NCI-H2081 treated with DMSO at 0.1 percent for 48 hours (cell line): ENCODE measurements at regions not wholly inside any gene's neighbourhood (a gene's known extent, or its start where the extent isn't known, plus 50 kb on each side); places are given as distances from the start of the nearest gene placed in this dataset.
"Not testable (repeated sequence)": the region's sequence is repeated elsewhere in the genome, so short reads cannot be mapped to it uniquely, and the experiment has no call there.

ENCODE experiments used
- DNase-seq: peaks from one replicate; lab custom pipeline; 2025; lab: John Stamatoyannopoulos, UW

DNA sequence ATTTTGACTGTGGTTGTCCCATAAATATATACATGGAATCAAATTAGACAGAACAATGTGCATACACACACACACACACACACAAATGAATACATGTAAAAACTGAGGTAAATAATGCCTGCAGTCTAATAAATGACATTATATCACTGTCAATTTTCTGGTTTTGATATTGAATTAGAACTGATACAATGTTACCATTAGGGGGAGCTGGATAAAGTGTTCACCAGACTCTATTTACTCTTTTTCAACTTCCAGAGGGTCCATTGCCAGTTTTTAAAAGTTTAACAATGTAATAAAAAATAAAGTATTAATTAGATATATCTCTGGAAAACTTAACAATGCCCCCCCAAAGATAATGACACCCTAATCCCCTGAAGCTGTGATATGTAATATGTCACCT, 1666.8 kb upstream of the TMEFF2 start:
- no peak for DNase-seq

DNA sequence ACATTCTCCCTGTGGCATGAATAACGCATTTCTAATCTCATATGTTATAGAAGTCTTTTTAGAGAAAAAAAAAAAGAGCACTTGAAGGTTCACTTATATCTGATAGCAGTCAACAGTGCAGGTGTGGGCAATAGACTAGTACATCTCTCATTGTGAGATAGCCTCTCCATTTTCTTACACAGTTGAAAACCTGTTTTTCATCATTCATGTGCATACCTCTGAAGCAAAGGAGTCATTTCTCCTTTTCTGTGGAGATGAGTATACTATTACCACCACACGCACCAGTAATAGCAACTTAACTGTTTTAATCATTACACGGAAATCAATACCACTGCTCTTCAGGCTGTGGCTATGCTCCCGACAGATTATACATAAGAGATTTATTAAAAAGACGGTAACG, 1653.3 kb upstream of the TMEFF2 start:
- no peak for DNase-seq

GRCh38 chr2:193847130-193847529, 1652.4 kb upstream of the TMEFF2 start:
- no peak for DNase-seq

DNA sequence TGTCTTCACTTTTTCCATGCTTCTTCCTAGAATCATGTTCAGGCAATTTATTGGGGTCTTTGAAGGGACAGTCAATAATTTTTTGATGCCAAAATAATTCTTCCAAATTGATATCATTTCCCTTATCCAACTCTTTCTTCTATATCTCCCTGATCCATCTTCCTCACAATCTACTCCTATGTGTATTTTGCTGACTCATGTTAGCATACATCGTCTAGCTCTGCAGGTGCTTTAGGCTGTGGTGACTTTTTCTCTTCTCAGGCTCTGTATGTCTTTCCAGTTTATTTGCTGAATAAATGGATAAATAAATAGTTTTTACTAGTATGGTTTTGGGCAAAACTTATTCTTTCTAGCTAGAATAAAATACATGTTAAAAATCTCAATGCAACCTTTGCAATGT, 1650.9 kb upstream of the TMEFF2 start:
- DNase-seq = no peak

- DNase-seq = no peak
Observed at GRCh38 chr2:193843675-193844074, 1648.9 kb upstream of the TMEFF2 start.

DNA sequence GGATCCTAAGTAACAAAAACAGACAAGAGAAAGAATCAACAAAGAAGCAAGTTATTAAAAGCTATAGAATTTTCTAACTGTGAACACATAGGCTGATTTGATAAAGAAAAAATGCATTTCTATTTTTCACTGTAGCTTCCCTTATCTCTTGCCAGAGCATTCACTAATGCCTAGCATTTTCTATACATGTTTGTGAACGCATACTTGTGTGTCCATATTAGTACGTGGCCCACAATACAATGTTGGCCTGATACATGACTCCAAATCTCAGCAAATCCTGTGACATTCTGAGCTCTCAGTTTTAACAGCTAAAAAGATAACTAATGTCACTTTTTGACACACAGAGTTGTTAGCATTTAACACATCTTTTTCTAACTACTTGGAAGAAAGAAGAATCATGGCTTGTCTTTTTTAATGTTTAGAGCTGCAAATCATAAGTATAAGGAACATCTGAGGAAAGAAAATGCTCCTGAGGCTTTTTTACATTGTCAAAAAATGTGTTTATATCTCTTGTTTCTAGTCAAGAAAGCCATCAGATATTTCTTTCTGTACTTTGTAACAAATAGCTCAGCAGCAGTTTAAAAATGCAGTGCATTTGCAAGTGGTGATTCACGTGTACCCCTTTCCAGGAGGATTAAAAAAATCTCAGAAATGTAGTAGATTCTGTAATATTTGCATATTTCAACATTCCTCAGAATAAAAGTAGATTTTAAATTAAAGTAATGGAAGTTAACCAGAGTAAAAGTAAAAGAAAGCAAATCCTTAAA, 1646.8 kb upstream of the TMEFF2 start:
- no peak for DNase-seq

DNA sequence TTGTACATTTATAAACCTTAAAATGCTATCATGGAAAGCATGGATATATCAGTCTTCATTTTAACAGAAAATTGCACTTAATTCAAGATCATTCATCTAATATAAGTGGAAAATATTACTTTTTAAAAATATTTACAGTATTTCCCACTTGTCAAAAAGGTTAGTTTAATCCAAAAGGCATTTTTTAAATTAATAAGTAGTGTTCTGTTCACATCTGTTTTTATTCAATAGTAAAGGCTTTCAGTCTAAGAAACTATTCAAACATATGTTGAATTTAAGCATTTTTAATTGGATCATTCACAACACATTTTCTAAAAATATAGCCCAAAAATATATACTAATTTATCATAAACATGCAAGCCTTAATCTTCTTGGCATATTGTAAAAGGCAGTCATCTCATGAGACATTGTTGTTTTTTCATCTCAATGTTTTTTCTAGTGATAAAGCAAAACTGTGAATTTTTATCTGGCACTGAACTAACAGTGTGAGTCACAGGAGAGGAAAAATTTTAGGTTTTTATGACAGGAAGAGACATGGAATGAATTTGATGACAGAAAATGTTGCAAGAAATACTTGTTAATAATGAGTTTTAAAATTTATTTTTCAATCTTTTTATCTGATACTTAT, 1642.5 kb upstream of the TMEFF2 start:
- no peak for DNase-seq

DNA sequence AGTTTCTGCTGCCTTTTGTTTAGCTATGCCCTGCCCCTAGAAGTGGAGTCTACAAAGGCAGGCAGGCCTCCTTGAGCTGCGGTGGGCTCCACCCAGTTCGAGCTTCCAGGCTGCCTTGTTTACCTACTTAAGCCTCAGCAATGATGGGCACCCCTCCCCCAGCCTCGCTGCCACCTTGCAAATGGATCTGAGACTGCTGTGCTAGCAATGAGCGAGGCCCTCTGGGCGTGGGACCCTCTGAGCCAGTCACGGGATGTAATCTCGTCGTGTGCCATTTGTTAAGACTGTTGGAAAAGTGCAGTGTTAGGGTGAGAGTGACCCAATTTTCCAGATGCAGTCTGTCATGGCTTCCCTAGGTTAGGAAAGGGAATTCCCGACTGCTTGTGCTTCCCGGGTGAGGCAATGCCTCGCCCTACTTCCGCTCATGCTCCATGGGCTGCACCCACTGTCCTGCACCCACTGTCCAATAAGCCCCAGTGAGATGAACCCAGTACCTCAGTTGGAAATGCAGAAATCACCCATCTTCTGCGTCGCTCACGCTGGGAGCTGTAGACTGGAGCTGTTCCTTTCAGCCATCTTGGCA, 1641.8 kb upstream of the TMEFF2 start:
- not testable (repeated sequence) for DNase-seq

GRCh38 chr2:193833895-193834294, 1639.2 kb upstream of the TMEFF2 start:
- DNase-seq = not testable (repeated sequence)

GRCh38 chr2:193824474-193824873, 1629.7 kb upstream of the TMEFF2 start:
- DNase-seq = no peak

GRCh38 chr2:193818801-193819499, 1624.2 kb upstream of the TMEFF2 start:
- DNase-seq = no peak

- DNase-seq = no peak
Observed at GRCh38 chr2:193816008-193816407, 1621.3 kb upstream of the TMEFF2 start.

DNA sequence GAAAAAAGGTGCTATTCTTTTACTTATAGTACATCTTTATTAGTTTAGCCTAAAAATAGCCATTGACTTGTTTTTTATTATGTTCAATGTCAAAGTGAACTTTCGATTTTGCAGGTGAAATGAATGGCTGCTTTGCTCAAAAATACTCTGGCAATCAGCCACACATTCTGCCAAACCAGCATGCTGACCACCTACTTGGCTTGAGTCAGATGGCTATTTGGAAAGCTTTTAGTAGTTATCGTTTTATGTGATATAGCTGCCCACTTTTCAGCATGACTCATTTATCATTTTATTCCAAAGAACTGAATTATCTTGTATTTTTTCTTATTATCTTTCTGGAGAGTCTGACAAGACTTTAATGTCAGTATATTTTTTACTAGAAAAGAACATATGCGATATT, 1615.8 kb upstream of the TMEFF2 start:
- no peak for DNase-seq

DNA sequence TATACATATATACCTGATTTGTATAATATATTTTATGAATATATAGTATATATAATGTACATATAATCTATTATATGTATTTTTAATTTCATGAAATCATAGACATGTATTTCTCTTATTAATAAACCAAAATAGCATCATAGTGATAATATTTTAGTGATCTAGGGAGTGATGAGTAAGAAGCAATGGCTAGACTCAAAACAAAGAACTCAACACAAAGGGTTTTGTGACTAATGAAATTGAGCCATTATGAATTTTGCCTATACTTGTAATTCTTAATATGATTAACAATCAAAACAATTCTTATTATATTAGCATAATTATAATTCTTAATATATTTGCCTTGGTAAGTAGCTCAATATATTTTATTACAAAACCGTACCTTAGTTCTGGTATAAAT, 1614.1 kb upstream of the TMEFF2 start:
- DNase-seq = no peak

DNA sequence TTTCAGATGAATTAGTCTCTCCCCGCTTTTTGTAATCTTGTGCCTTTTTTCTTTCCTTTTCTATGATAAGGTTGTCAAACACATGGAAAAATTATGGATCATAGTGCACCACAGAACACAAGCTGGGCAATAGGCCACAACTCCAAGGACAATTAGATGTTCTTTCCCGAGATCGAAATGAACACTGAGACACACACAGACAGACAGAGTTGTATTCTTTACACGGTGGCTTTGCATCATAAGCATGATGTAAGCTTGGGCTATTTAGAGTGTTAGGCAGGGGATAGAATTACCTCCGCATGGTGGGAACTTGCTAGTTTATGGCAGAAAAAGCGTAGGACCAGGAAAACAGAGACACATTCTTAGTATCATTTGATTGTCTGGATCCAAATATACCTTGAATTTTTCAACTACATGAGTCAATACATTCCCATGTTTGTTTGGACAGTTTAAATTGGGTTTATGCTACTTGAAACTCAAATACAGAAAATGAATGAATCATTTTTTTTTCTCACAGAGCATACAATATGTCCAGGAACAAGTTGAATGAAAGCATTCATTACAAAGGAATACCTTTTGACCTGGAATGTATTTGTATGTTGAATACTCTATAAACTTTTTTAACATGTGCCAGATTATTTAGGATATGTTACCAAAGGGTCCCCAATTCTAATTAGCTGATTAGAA, 1611.5 kb upstream of the TMEFF2 start:
- DNase-seq = no peak

DNA sequence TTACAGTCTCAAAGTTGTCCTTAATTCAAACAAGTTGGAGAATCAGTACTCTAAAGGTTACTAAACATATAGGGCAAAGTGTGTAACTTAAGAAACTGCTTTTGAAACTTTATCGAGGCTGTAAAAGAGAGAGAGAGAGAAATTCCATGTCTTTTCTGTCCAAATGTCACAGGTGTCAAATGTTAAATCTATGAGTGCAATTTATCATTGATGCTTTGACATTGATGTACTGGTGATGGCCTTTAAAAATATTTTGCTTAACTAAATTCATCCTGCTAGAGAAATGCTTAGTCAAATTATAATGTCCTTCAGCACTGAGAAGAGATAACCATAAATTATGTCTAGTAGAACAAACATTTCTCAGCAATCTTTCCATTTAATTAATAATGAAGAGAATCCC, 1602.1 kb upstream of the TMEFF2 start:
- no peak for DNase-seq

DNA sequence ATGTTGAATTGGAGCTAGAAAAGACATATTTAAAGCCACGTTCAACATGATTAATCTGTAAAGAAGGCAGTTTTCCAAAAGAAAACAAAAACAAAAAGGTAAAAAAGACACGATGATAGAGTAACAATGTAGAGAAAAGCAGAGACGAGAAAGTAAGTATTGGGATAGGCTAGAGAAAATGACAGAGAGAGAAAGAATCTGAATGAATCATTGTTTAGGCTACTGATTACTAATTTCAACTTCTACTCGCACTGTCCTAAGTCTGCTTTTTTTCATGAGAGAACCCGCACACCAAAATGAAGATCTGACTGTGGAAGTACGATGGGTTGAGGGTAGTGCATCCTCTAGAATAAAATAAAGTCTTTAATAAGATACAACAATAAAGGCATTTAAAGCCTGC, 1599.2 kb upstream of the TMEFF2 start:
- DNase-seq = no peak

- DNase-seq = no peak
Observed at GRCh38 chr2:193783681-193784080, 1588.9 kb upstream of the TMEFF2 start.

GRCh38 chr2:193778293-193778692, 1583.6 kb upstream of the TMEFF2 start:
- DNase-seq = no peak

DNA sequence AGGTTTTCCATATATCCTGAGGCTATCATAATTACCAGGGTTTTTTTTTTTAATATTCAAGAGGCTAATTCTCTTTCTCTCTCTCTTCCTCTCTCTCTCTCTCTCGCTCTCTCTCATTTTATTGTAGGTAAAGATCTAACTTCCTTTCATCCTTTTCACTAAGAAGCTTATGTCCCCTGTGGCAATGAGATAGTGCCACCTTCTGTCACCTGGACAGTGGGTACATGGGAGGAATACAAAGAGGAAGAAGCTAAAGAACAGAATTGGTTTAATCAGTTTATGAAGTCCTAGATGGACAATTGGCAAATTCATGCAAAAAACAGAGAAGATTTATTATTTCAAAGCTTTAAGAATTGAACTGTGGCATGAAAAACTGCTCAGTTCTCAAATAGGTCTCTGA, 1582.3 kb upstream of the TMEFF2 start:
- DNase-seq = no peak

DNA sequence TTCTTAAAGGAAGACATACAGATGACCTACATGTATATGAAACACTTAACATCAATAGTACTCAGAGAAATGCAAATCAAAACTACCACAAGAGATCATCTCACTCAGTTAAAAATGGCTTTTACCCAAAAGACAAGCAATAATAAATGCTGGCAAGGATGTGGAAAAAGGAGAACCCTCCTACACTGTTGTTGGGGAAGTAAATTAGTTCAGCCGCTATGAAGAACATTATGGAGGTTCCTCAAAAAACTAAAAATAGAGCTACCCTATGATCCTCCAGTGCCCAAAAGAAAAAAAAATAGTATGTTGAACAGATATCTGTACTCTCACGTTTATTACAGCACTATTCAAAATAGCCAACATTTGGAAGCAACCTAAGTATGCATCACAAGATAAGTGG, 1579.4 kb upstream of the TMEFF2 start:
- DNase-seq = no peak

GRCh38 chr2:193751299-193751698, 1556.6 kb upstream of the TMEFF2 start:
- no peak for DNase-seq
